ENCODE measurements at regions not wholly inside any gene's neighbourhood (a gene's known extent, or its start where the extent isn't known, plus 50 kb on each side); places are given as distances from the start of the nearest gene placed in this dataset.

GRCh38 chr15:96678386-96678785 lies 347.9 kb downstream of the NR2F2 start:
- Histone ChIP-seq H3K27ac (ENCODE audit: insufficient read depth, low read length) (no peak overlapping the region), H2AFZ (replicated peaks; ENCODE audit: low read length, poor library complexity) (no peak overlapping the region), H3K9me3 (ENCODE audit: control insufficient read depth, insufficient read depth, low read length) (peaks cover 11% of the 10 kb centered on the region), H3K56ac (ENCODE audit: extremely low read depth, insufficient read depth, low read length) (no peak overlapping the region), H4K8ac (ENCODE audit: low read depth in 2 of 2, low read length in 2 of 2) (no peak overlapping the region), H3K27me3 (ENCODE audit: control insufficient read depth, insufficient read depth, low read length) (no peaks in the 10 kb centered on the region), H3K36me3 (ENCODE audit: control insufficient read depth, insufficient read depth, low read length) (no peaks in the 10 kb centered on the region), H3K4me1 (ENCODE audit: control insufficient read depth, insufficient read depth, low read length) (no peaks in the 10 kb centered on the region), H2BK20ac (ENCODE audit: low read depth, low read length) (no peak overlapping the region), H3K79me1 (ENCODE audit: low read depth in 1 of 2, low read length in 2 of 2) (no peaks in the 10 kb centered on the region), H3K9me1 (ENCODE audit: insufficient read depth, low read length) (no peaks in the 10 kb centered on the region), H2BK120ac (ENCODE audit: low read depth, low read length) (no peak overlapping the region), H4K91ac (ENCODE audit: insufficient read depth, low read depth, low read length) (no peak overlapping the region), H3K18ac (ENCODE audit: low read depth, low read length) (no peak overlapping the region), H3K9ac (ENCODE audit: low read depth, low read length) (no peak overlapping the region), H3K14ac (replicated peaks; ENCODE audit: low read depth, low read length) (no peak overlapping the region), H3K4ac (ENCODE audit: low read depth, low read length) (no peak overlapping the region), H2AK9ac (replicated peaks; ENCODE audit: low read depth, low read length, poor library complexity) (no peak overlapping the region), H4K5ac (ENCODE audit: low read depth, low read length) (no peak overlapping the region), H3K4me2 (ENCODE audit: low read depth, low read length) (no peak overlapping the region), H3K4me3 (ENCODE audit: insufficient read depth, low read depth, low read length) (no peak overlapping the region), H2AK5ac (ENCODE audit: low read depth, low read length) (no peak overlapping the region), H3K23ac (ENCODE audit: low read depth, low read length) (no peak overlapping the region), H4K20me1 (ENCODE audit: insufficient read depth, low read length) (no peaks in the 10 kb centered on the region), H2BK5ac (ENCODE audit: low read depth, low read length, poor library complexity, severe bottlenecking) (no peak overlapping the region), H2BK15ac (ENCODE audit: low read depth, low read length) (no peak overlapping the region)
- dilution Hi-C loops (cut with HindIII; ENCODE audit: low sequenced_read_pairs, unreplicated experiment) (no loop called here), intact Hi-C loops (cut with micrococcal nuclease) (no loop called here), in situ Hi-C loops (cut with MboI; ENCODE audit: low sequenced_read_pairs) (no loop called here)
- CTCF ChIA-PET = no interaction called here
- no TSS peak for BruUV-seq (replicated peaks)
- TF ChIP-seq ELK1 (IDR thresholded peaks at IDR 0.05; ENCODE audit: borderline replicate concordance, low read depth, low read length) (no peak), RAD21 (IDR thresholded peaks at IDR 0.05; ENCODE audit: low read length) (no peak), MXI1 (IDR thresholded peaks at IDR 0.05; ENCODE audit: borderline replicate concordance, low read depth, low read length) (no peak), MAFK (IDR thresholded peaks at IDR 0.05; ENCODE audit: low read depth, low read length) (no peak), CTCF (conservative IDR thresholded peaks at IDR 0.05; ENCODE audit: low read depth, low read length) (no peak), POLR2A (IDR thresholded peaks at IDR 0.05; ENCODE audit: low read depth, low read length) (no peak), CHD1 (IDR thresholded peaks at IDR 0.05; ENCODE audit: low read depth, low read length) (no peak), MAZ (IDR thresholded peaks at IDR 0.05; ENCODE audit: borderline replicate concordance, low read depth, low read length) (no peak), RFX5 (IDR thresholded peaks at IDR 0.05; ENCODE audit: low read depth, low read length) (no peak), RCOR1 (IDR thresholded peaks at IDR 0.05; ENCODE audit: insufficient replicate concordance, low read length) (no peak), SMC3 (IDR thresholded peaks at IDR 0.05; ENCODE audit: low read depth, low read length) (no peak), CEBPB (IDR thresholded peaks at IDR 0.05; ENCODE audit: low read depth, low read length) (no peak), FOS (IDR thresholded peaks at IDR 0.05; ENCODE audit: low read depth, low read length) (no peak), NFE2L2 (IDR thresholded peaks at IDR 0.05; ENCODE audit: low read depth, low read length) (no peak), BHLHE40 (IDR thresholded peaks at IDR 0.05; ENCODE audit: low read depth, low read length) (no peak), USF2 (IDR thresholded peaks at IDR 0.05; ENCODE audit: low read depth, low read length) (no peak)
- DNase-seq = no peak
- POLR2A ChIA-PET (ENCODE audit: unreplicated experiment) = no interaction called here
- ATAC-seq (ENCODE audit: low read depth) = no peak
- WGBS, 2 experiments (ENCODE audit: extremely low coverage in 2 of 2, insufficient read length in 1 of 2) = no CpG with 5 or more reads among the region's 3 CpGs

Measured in IMR-90 (cell line).